ENCODE measurements at regions not wholly inside any gene's neighbourhood (a gene's known extent, or its start where the extent isn't known, plus 50 kb on each side); places are given as distances from the start of the nearest gene placed in this dataset.

DNA sequence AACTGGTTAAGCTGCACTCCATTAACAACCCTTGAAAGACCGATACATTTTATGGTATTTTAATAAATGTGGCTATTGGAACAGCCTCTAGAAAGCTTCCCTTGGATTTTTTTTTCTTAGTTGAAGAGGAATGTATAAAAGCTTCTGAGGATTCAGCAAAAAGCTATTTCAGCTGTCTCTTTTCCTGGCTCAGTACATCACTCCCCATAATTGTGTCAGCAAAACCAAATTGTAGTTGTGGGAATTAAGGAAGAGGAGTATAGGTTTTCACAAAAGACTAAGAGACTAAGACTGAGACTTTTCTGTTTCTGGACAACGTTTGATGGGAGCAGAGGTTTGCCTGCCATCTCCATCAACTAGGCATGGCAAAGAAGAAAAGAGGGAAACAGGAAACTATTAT lies 106.5 kb downstream of the C12orf50 start:
- no peaks in the 10 kb centered on the region for H3K36me3 ChIP-seq
- no peak overlapping the region for H3K27ac ChIP-seq
- no peaks in the 10 kb centered on the region for H3K27me3 ChIP-seq
- H3K4me1 ChIP-seq (ENCODE audit: control insufficient read depth in 1 of 2, insufficient read depth in 1 of 2, low read depth in 1 of 2, low read length in 1 of 2) = no peaks in the 10 kb centered on the region
- no peaks in the 10 kb centered on the region for H3K9me3 ChIP-seq
- no peak overlapping the region for H3K4me3 ChIP-seq (ENCODE audit: low read depth in 1 of 2, low read length in 1 of 2)
- TF ChIP-seq, protein P1, sequence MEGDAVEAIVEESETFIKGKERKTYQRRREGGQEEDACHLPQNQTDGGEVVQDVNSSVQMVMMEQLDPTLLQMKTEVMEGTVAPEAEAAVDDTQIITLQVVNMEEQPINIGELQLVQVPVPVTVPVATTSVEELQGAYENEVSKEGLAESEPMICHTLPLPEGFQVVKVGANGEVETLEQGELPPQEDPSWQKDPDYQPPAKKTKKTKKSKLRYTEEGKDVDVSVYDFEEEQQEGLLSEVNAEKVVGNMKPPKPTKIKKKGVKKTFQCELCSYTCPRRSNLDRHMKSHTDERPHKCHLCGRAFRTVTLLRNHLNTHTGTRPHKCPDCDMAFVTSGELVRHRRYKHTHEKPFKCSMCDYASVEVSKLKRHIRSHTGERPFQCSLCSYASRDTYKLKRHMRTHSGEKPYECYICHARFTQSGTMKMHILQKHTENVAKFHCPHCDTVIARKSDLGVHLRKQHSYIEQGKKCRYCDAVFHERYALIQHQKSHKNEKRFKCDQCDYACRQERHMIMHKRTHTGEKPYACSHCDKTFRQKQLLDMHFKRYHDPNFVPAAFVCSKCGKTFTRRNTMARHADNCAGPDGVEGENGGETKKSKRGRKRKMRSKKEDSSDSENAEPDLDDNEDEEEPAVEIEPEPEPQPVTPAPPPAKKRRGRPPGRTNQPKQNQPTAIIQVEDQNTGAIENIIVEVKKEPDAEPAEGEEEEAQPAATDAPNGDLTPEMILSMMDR (IDR thresholded peaks at IDR 0.05) = no peak

DNA sequence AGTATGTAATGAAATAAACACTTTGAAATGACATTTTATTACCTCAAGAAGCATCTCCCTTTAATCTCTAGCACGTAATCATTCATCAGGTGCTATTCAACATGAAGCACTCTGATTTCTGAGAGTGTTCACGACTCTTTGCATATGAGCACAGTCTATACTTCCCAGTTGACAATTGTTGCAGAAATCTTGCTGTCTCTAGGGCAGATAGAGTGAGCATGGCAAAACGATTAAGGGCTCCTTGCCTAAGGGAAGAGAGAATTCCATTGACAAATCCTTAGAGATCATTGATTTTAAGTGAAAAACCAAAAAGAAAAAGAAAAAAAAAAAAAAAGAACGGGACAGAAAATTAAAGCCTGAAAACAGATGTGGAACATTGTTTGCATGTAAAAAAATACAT lies 107.6 kb downstream of the C12orf50 start:
- Histone ChIP-seq H3K4me3 (ENCODE audit: low read depth in 1 of 2, low read length in 1 of 2) (no peak overlapping the region), H3K4me1 (ENCODE audit: control insufficient read depth in 1 of 2, insufficient read depth in 1 of 2, low read depth in 1 of 2, low read length in 1 of 2) (no peaks in the 10 kb centered on the region), H3K9me3 (no peaks in the 10 kb centered on the region), H3K36me3 (no peaks in the 10 kb centered on the region), H3K27me3 (no peaks in the 10 kb centered on the region), H3K27ac (no peak overlapping the region)
- TF ChIP-seq, protein P1 (IDR thresholded peaks at IDR 0.05) = no peak

DNA sequence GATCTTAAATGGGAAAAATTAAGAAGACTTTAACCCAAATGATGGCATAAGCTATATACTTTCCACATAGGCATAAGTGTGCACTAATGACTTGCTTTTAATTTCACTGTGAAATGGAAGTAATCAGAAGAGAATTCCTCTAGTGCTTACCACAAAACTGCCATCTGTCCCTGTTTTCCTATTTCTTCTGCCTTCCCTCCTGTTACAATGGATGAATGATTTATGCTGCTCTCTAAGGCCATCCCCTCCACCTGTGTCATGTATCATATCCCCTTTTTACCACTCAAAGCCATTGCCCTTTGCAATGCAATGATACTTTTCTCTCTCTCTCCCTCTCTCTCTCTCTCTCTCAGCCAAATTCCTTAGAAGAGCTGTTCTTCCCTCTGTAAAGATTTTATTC lies 109.1 kb downstream of the C12orf50 start:
- H3K4me1 ChIP-seq (ENCODE audit: control insufficient read depth in 1 of 2, insufficient read depth in 1 of 2, low read depth in 1 of 2, low read length in 1 of 2) = no peaks in the 10 kb centered on the region
- no peak overlapping the region for H3K27ac ChIP-seq
- TF ChIP-seq, protein P1 (IDR thresholded peaks at IDR 0.05) = no peak
- no peak overlapping the region for H3K4me3 ChIP-seq (ENCODE audit: low read depth in 1 of 2, low read length in 1 of 2)
- no peaks in the 10 kb centered on the region for H3K27me3 ChIP-seq
- no peaks in the 10 kb centered on the region for H3K36me3 ChIP-seq
- H3K9me3 ChIP-seq = no peaks in the 10 kb centered on the region

DNA sequence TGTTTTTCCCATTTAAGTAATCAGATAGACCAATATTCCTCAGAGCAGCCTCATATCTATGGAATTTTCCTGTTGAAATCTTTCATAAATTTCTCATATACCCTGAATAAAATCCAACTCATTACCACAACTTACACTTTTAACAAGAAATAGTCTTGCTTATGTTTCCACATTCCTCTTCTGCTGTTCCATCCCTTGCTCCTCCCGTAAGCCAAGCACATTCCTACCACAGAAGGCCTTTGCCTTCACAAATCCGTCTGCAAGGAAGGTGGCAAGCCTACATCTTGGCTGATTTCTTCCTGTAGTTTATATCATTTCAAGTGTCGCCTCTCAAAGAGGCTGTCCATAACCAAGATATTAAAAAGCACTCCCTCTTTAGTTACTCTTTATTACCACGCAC lies 127.7 kb downstream of the C12orf50 start:
- Histone ChIP-seq H3K27me3 (no peaks in the 10 kb centered on the region), H3K4me3 (ENCODE audit: low read depth in 1 of 2, low read length in 1 of 2) (no peak overlapping the region), H3K27ac (no peak overlapping the region), H3K4me1 (ENCODE audit: control insufficient read depth in 1 of 2, insufficient read depth in 1 of 2, low read depth in 1 of 2, low read length in 1 of 2) (no peaks in the 10 kb centered on the region), H3K9me3 (no peaks in the 10 kb centered on the region), H3K36me3 (no peaks in the 10 kb centered on the region)
- TF ChIP-seq, protein P1 (IDR thresholded peaks at IDR 0.05) = no peak

DNA sequence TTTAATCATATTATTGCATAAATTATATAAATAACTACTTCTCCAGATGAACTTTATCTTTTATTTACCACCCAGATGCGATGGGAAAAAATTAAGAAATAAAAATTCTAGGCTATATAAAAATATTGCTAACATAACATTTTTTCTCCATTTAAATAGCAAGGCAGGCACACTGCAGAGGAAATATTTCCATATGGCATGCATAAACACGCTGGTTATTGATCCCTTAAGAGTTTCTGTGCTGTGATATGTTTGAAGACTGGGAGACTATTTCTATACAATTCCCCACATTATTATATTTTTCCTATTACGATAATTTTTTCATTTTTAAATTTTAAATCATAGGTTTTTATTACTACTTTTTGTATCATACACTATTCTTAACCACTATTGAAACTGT lies 131.5 kb downstream of the C12orf50 start:
- no peaks in the 10 kb centered on the region for H3K36me3 ChIP-seq
- no peak overlapping the region for H3K4me3 ChIP-seq (ENCODE audit: low read depth in 1 of 2, low read length in 1 of 2)
- H3K27me3 ChIP-seq = no peaks in the 10 kb centered on the region
- H3K27ac ChIP-seq = no peak overlapping the region
- H3K9me3 ChIP-seq = no peaks in the 10 kb centered on the region
- H3K4me1 ChIP-seq (ENCODE audit: control insufficient read depth in 1 of 2, insufficient read depth in 1 of 2, low read depth in 1 of 2, low read length in 1 of 2) = no peaks in the 10 kb centered on the region
- TF ChIP-seq, protein P1 (IDR thresholded peaks at IDR 0.05) = no peak

DNA sequence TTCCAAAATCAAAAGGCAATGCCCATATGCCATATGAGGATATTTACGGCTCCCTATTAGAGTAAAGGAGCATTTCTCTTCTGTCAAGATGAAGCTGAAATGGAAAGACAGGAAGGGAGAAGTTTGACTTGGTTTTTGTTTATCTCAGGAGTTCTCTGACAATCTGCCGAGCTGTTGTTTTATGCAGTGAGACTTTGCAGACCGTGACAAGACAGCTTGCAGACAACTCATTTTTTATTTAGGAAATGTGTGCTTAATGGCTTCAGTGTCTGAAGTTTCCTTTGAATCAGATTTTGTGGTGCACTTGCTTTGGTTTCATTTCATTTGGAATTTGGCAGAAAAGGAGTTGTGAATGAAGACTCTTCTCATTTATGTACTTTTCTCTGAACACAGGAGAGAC lies 145.4 kb downstream of the C12orf50 start:
- Histone ChIP-seq H3K9me3 (no peaks in the 10 kb centered on the region), H3K27ac (no peak overlapping the region), H3K36me3 (no peaks in the 10 kb centered on the region), H3K4me1 (ENCODE audit: control insufficient read depth in 1 of 2, insufficient read depth in 1 of 2, low read depth in 1 of 2, low read length in 1 of 2) (no peaks in the 10 kb centered on the region), H3K27me3 (no peaks in the 10 kb centered on the region), H3K4me3 (ENCODE audit: low read depth in 1 of 2, low read length in 1 of 2) (no peak overlapping the region)
- TF ChIP-seq, protein P1 (IDR thresholded peaks at IDR 0.05) = no peak
